Lower lobe of right lung (tissue), 2 donors: ENCODE measurements at regions not wholly inside any gene's neighbourhood (a gene's known extent, or its start where the extent isn't known, plus 50 kb on each side); places are given as distances from the start of the nearest gene placed in this dataset.

Experiments used
- ATAC-seq, 2 donors: fragments of 200-7000 bp; cut with Tn5 transposase; one replicate each; pipeline ENCODE4 v1.9.1; 2020 to 2022; ENCODE audit warnings: mild to moderate bottlenecking in 2 of 2, moderate library complexity in 2 of 2
- DNase-seq: peaks from one replicate; pipeline ENCODE4 v3.0.0-alpha.2; 2020
- H3K27ac ChIP-seq: fragments of 200-600 bp; one replicate; pipeline ENCODE4 v1.8.0; 2022
- H3K27me3 ChIP-seq: fragments of 200-600 bp; one replicate; pipeline ENCODE4 v1.8.0; 2022; ENCODE audit warnings: low read depth
- H3K36me3 ChIP-seq: fragments of 200-600 bp; one replicate; pipeline ENCODE4 v1.8.0; 2022; ENCODE audit warnings: mild to moderate bottlenecking
- H3K4me1 ChIP-seq: fragments of 200-600 bp; one replicate; pipeline ENCODE4 v1.8.0; 2022
- H3K4me3 ChIP-seq: fragments of 200-600 bp; one replicate; pipeline ENCODE4 v1.8.0; 2022; ENCODE audit warnings: mild to moderate bottlenecking
- H3K9me3 ChIP-seq: fragments of 200-600 bp; one replicate; pipeline ENCODE4 v1.8.0; 2022
- CTCF ChIP-seq: fragments of 200-600 bp; IDR thresholded peaks from one replicate; pipeline ENCODE4 v1.8.0; 2022; ENCODE audit warnings: antibody characterized with exemption, mild to moderate bottlenecking
- intact Hi-C: fragments of 100-400 bp; cut with DNase I; formaldehyde crosslinking; loops from one replicate; pipeline ENCODE4 v1.11.0; 2022
- donor health status: DM: no; HTN: yes; CAD: no; lungs with severe emphysema.

- H3K36me3 ChIP-seq: no peaks in the 10 kb centered on the region
- H3K4me3 ChIP-seq: no peak overlapping the region
- DNase-seq: no peak
- no peak for ATAC-seq
- no peaks in the 10 kb centered on the region for H3K9me3 ChIP-seq
- intact Hi-C loops: no loop called here
- H3K4me1 ChIP-seq: no peaks in the 10 kb centered on the region
- no peak for TF ChIP-seq CTCF
- H3K27me3 ChIP-seq: peaks cover 30% of the 10 kb centered on the region
- no peak overlapping the region for H3K27ac ChIP-seq
Measured at GRCh38 chr20:62536871-62537401, 61.1 kb upstream of the GATA5 start.

- H3K27me3 ChIP-seq: peaks cover 26% of the 10 kb centered on the region
- no peak overlapping the region for H3K27ac ChIP-seq
- no peaks in the 10 kb centered on the region for H3K36me3 ChIP-seq
- ATAC-seq (no peak), DNase-seq (no peak)
- no peaks in the 10 kb centered on the region for H3K9me3 ChIP-seq
- H3K4me1 ChIP-seq: no peaks in the 10 kb centered on the region
- no peak overlapping the region for H3K4me3 ChIP-seq
- TF ChIP-seq CTCF: no peak
- intact Hi-C loops: no loop called here
Measured at GRCh38 chr20:62537649-62538292, 62.0 kb upstream of the GATA5 start.

GRCh38 chr20:62539198-62540045 is 63.6 kb upstream of the GATA5 start:
- no peaks in the 10 kb centered on the region for H3K4me1 ChIP-seq
- TF ChIP-seq CTCF: no peak
- DNase-seq (no peak), ATAC-seq (no peak)
- H3K9me3 ChIP-seq: no peaks in the 10 kb centered on the region
- peaks cover 22% of the 10 kb centered on the region for H3K27me3 ChIP-seq
- no peaks in the 10 kb centered on the region for H3K36me3 ChIP-seq
- no peak overlapping the region for H3K4me3 ChIP-seq
- intact Hi-C loops: no loop called here
- no peak overlapping the region for H3K27ac ChIP-seq

GRCh38 chr20:62540504-62540903 is 64.7 kb upstream of the GATA5 start:
- TF ChIP-seq CTCF: no peak
- no peaks in the 10 kb centered on the region for H3K36me3 ChIP-seq
- no peak overlapping the region for H3K4me3 ChIP-seq
- DNase-seq: no peak
- H3K4me1 ChIP-seq: no peaks in the 10 kb centered on the region
- ATAC-seq: no peak
- H3K9me3 ChIP-seq: no peaks in the 10 kb centered on the region
- intact Hi-C loops: no loop called here
- H3K27me3 ChIP-seq: peaks cover 22% of the 10 kb centered on the region
- no peak overlapping the region for H3K27ac ChIP-seq

GRCh38 chr20:62542862-62543261 is 67.1 kb upstream of the GATA5 start:
- Histone ChIP-seq H3K36me3 (no peaks in the 10 kb centered on the region), H3K27ac (no peak overlapping the region), H3K9me3 (no peaks in the 10 kb centered on the region), H3K4me1 (no peaks in the 10 kb centered on the region), H3K4me3 (no peak overlapping the region), H3K27me3 (peaks cover 26% of the 10 kb centered on the region)
- intact Hi-C loops: no loop called here
- no peak for TF ChIP-seq CTCF
- DNase-seq (no peak), ATAC-seq (no peak)
